Activated CD4-positive, alpha-beta T cell treated with anti-CD3 and anti-CD28 coated beads, Interleukin-2, Interleukin-4, amounts not matched to agents 100 ng/mL and 50 ng/mL, durations not matched to agents 16 hours and 8 hours (primary cell): ENCODE measurements at regions not wholly inside any gene's neighbourhood (a gene's known extent, or its start where the extent isn't known, plus 50 kb on each side); places are given as distances from the start of the nearest gene placed in this dataset.

Experiments
- DNase-seq: peaks from one replicate; pipeline ENCODE4 v3.0.0-alpha.2; 2020; ENCODE audit warnings: low spot score

GRCh38 chr18:41621177-41621576 lies 333.9 kb upstream of the PIK3C3 start:
- DNase-seq, result no peak

DNA sequence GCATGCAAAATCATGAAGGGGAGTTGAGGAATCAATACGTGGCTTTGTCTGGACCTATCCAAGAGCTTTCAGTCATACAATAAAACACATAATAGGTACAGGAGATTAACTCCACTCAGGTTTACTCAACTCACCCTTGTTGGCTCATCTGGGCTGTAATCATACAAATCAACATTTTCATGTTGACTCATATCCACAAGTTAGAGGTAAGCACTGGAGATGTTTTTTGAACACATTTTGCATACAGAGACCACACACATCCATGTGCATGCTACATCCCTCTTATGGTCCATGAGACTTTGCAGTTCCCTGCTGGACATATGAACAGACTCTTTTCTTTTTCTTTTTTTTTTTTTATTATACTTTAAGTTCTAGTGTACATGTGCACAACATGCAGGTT lies 336.9 kb upstream of the PIK3C3 start:
- DNase-seq, result peak; percentile 4

DNA sequence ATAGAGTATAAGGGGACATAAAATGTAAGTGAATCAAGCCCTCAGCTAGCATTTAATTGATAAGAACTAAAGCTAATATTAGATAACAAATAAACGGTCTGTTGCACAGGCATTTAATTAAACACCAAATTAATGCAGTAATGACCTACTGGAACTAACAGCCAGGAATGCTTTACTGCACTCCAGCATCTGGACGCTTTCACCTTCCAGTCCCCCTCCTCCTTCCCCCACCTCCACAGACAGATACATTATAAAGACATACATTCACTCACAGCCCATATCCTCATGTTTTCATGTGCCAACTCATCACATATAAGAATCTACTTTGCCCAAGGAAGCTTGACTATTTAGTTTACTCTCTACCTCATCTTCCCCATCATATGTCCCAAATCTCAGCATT lies 337.4 kb upstream of the PIK3C3 start:
- no peak for DNase-seq

- no peak for DNase-seq
Measured at GRCh38 chr18:41613003-41613609, 341.9 kb upstream of the PIK3C3 start.

DNA sequence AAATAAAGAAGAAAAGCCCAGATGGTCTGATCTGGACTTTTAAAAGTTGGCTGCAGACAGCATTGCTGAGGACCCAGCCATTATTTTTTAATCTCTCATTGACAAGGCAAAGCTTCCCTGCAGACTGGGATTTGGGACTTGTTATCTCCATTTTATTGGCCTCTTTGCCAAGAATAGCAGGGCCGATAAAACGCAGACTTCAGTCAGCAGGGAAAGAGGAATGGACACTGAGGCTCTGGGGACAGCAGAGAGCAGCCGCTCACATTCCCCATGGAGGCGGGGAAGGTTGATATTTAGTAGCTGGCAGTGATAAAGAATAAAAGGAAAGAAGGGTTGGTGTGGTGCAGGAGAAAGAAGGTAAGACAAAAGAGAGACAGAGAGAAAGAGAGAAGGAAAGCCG lies 350.1 kb upstream of the PIK3C3 start:
- no peak for DNase-seq

DNA sequence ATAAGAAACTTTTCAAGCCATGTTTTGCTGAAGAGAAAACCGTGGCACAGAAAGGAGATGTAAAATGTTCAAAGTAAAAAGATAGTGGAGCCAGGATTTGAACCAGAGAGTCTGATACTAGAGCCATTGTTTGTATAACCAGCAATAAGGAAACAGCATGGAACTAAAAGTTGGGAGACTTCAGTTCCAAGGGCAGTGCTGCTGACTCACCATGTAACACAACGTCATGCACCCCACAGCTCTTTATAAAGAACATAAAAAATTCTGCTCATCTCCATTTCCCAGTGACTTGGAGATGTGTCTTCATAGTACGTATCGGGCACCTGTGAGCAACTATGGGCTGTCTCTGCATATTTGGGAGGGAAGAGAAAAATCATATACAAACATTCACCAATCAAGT lies 353.0 kb upstream of the PIK3C3 start:
- DNase-seq, result no peak

- DNase-seq, result no peak
Measured at GRCh38 chr18:41600693-41601391, 354.2 kb upstream of the PIK3C3 start.

DNA sequence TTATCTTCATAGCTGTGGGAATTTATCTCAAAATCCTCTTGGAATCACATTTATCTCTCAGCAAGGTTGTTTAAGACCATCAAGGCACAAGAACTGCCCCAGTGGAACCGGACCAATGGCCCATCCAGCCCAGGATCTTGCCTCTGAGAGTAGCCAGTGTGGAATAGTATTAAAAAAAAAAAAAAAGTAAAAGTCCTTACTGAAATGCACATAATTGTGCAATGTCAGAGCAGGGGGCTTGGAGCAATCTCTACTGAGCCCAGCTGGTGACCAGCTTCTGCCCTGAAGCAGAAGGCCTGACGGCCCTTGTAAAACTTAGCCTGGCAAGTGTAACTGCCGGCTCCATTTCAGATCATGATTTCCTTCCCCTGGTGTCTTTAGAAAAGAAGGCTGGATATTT lies 355.6 kb upstream of the PIK3C3 start:
- no peak for DNase-seq

DNA sequence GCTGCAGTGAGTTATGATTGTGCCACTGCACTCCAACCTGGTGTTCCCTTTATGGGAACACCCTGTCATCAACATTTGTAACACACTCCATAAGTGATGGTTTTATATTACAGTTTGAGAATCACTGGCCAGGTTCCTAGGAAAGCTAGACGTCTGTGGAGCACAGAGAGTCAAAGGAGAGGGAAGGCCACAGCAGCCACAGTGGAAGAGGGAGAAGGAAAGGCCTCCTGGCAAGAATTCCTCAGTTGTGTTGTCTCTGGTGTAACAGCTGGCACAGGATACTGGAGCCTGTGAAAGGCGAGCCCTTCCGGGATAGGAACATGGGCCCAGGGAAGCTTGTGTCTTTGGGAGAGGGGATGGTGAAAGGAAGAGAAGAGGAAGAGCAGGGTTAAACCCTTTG lies 360.5 kb upstream of the PIK3C3 start:
- DNase-seq, result no peak

DNA sequence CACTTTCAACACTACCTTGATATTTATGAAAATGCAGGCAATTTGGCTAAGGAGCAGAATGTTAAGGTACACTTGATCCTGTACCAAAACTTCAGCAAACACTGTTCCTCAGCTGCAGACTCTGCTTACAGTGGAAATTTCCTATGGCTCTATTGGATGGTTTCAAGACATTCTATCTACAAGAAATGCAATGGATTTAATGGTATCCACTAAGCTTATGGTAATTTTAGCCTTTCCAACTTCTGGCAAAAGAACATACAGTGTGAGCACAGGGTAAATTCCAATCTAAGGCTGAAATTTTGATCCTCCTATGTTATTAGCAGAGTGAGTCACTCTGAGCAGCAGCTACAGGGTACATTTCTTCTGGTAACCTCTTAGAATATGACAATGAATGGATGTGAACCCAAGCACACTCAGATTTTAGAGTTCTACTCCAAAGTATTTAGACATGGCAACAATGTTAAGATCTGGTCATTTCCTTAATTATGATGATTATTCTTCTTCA lies 361.8 kb upstream of the PIK3C3 start:
- no peak for DNase-seq

GRCh38 chr18:41587976-41588375 lies 367.1 kb upstream of the PIK3C3 start:
- DNase-seq, result no peak

DNA sequence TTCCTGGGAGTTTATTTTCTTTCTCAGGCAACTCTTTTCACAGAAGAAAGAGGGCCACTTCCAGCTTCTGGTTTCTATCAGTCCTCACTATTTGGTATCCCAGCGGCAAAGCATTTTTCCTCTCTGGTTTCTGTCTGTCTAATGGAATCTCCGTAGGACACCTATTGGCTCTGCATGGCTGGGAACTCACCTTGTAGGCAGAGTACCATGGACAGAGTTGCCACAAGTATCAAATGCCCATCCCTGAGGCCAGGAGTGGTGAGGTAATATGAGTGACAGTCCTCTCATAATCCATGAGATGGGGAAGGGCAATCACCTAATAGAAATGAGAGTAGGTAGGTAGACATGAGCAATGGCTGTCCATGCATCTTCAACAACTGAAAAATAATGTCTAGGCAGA lies 369.5 kb upstream of the PIK3C3 start:
- no peak for DNase-seq

GRCh38 chr18:41579185-41579584 lies 375.8 kb upstream of the PIK3C3 start:
- no peak for DNase-seq

DNA sequence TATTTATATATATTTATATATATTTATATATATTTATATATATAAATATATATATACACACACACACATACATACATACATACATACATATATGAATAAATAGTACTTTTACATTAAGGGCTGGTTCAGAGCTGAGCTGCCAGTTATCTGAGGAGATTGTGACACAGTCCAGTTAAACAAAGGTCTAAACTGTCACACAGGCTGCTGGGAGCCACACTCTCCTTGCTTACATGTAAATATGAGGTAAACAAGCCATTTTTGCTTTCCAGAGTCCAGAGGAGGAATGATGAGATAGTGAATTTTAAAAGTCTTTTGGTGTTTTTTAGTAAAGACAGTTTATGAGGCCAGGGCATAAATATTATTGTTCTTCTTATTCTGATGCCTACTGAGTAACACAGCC lies 377.5 kb upstream of the PIK3C3 start:
- no peak for DNase-seq

DNA sequence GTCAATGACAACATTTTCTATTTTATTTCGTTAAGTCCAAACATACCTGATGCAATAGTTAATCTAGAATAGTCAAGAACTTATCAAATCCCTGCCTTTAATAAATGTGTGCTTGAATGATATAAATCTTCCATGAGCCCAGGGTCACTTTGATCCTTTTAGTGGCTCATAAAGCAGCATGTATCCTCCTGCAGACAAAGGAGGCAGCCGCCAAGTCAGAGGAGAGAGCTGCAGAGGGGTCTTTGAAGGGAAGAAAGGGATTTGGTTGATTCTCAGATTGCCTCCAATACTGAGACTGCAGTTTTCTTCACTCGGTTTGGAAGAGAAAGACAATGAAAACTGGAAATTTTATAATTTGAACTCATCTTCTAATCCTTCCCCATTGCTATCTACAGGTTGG lies 378.4 kb upstream of the PIK3C3 start:
- DNase-seq, result no peak

GRCh38 chr18:41569867-41570266 lies 385.2 kb upstream of the PIK3C3 start:
- DNase-seq, result no peak

DNA sequence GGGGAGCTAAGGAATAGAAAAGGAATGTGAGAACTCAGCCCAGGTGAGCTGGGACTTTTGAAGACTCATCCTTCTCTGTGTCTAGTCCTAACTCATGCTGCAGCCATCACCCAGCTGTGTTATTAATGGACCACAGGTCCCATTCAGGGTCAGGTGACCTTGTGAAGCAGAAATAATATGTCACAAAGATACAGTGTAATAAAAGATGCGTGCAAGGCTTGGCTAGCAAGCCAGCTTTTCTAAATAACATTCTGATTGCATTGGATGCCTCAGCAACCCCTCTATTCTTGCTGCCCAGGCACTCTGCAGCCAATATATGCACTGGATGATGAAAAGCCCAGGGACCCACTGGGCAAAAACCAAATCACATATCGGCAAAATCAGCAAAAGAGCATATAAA lies 393.1 kb upstream of the PIK3C3 start:
- DNase-seq, result no peak

DNA sequence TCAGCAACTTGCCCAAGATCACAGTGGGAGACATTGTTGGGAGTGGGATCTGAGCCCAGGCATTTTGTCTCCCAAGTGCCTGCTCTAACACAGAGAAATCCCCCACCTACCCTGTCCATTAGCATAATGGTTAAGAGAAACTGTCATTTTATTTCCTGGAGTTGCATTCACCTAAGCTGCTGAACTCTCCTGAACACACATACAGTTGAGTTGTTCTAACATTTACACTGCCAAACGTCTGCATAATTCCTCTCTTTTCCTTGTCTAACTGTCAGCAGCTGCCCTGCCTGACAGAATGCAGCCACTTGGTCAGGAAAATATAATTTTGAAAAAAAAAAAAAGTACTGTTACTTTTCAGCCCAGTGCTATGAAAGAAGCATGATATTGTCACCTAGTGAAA lies 396.3 kb upstream of the PIK3C3 start:
- DNase-seq, result no peak

DNA sequence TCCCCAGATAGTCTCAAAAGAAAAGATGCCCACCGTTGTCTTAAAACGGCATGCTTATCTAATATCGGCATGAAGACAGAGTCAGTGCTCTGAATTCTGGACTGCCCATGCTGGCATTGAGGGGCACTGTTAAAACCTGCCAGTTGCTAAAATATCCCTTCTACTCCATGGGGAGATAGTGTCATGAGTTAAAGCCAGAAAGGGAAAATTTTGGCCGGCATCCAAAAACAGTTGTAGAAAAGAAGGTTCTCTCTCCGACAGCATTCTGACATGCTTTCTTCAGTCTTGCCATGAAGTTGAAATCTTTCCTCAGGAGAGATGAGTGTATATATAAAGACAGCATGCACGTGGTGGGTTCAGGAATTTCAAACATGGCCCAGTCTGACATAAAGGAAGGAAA lies 401.3 kb upstream of the PIK3C3 start:
- no peak for DNase-seq

DNA sequence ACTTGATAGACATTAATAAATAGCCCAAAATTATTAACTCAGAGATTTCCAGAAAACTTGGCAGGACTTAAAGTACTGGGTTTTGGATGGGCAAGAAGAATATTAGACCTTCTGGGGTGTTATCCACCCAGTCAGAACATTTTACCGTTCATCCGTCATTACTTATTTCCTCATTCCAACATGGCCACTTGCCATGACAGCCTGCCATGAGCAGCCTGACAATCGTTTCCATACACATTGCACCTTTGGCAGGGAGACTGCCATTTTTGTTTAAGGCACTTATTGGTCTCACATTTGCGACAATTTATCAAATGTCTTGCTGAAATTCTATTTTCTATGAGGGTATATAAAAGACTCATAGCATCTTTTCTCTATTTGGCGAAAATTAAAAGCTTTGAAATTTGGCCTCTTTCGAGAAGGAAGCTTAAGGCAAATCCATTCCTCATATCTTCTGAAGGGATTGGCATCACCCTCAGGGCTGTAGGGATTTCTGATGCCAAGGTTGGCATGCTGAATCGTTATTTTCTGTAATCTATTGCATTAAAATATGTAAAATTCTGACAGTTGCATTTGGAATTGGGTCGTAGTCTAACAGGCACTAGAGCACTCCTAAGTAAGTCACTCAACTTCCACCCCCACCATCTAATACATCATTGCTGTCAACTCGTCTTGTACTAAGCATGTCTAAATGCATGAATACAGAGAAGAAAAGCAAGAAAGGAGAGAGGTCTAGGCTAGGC lies 406.3 kb upstream of the PIK3C3 start:
- DNase-seq, result no peak

DNA sequence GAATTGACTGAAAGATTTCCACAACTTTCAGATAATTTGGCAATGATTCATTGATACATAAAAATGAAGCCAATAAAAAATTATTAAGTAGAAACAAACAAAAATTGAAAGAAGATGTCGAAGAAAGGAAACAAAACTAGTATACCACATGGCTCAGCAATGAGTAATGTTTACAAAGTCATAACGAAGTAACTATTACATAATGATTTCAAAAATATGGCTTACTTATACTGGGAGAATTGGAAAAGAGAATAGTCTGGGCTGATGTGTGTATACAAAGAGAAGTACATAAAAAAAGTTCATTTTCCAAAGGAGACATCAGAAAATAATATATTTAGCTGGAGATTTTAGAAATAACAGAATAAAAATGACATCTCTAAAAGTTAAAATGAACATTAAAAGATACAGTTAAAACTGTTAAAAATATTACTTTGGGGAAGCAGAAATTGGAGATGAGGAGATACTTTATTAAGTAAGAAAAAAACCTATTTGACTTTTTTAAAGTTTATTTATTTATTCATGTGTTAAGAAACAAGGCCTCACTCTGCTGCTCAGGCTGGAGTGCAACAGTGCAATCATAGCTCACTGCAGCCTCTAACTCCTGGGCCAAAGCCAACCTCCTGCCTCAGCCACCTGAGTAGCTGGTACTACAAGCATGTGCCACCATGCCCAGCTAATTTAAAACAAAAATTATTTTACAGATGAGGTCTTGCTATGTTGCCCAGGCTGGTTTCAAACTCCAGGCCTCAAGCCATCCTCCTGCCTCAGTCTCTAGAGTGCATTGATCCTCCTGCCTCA lies 409.7 kb upstream of the PIK3C3 start:
- no peak for DNase-seq

DNA sequence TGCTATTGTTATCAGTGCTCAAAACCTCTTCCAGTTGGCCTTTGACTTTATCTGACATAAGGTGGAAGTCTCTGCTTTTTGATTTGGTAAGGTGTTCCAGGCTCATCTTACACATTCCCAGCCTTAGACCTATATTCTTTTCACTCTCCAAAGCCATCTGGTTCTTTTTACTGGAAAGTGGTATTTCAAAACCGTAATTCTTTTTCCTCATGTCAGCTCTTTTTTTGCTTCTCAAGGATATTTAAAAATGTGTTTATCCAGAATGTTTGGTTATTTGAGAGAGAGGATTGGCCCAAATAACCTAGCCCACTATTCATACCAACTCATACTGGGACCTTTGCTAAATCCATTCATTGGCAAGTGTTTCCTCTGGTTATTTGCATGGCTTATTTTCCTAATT lies 411.2 kb upstream of the PIK3C3 start:
- no peak for DNase-seq
